Uterus (tissue), 3 donors: ENCODE measurements at regions not wholly inside any gene's neighbourhood (a gene's known extent, or its start where the extent isn't known, plus 50 kb on each side); places are given as distances from the start of the nearest gene placed in this dataset.

Experiments
- DNase-seq, 2 donors: peaks; one replicate each; pipeline ENCODE4 v3.0.0-alpha.2; 2019 to 2020
- H3K27ac ChIP-seq, 2 donors: fragments of 200-600 bp; sonication (generic); 1 replicate in 1 of 2; 2 replicates in 1 of 2; pipeline ENCODE4 v1.5.1; 2016 to 2018
- H3K27me3 ChIP-seq, 2 donors: fragments of 200-600 bp; sonication (generic); one replicate each; pipeline ENCODE4 v1.5.1; 2018 to 2019; ENCODE audit warnings: control low read depth in 1 of 2
- H3K36me3 ChIP-seq, 2 donors: fragments of 200-600 bp; sonication (generic); one replicate each; pipeline ENCODE4 v1.5.1; 2019; ENCODE audit warnings: control low read depth in 1 of 2
- H3K4me1 ChIP-seq, 2 donors: fragments of 200-600 bp; sonication (generic); one replicate each; pipeline ENCODE4 v1.5.1; 2018 to 2019; ENCODE audit warnings: control low read depth in 1 of 2
- H3K4me3 ChIP-seq, 2 donors: fragments of 200-600 bp; sonication (generic); 1 replicate in 1 of 2; 2 replicates in 1 of 2; pipeline ENCODE4 v1.5.1; 2018 to 2019; ENCODE audit warnings: mild to moderate bottlenecking in 1 of 2
- H3K9me3 ChIP-seq, 2 donors: fragments of 200-600 bp; sonication (generic); one replicate each; pipeline ENCODE4 v1.5.1; 2019; ENCODE audit warnings: control low read depth in 1 of 2
- POLR2A ChIP-seq, 2 donors: fragments of 450-650 bp; IDR thresholded peaks; one replicate each; pipeline ENCODE4 v1.6.1; 2016; ENCODE audit warnings: antibody characterized with exemption in 2 of 2, mild to moderate bottlenecking in 1 of 2, moderate library complexity in 1 of 2
- intact Hi-C: fragments of 100-400 bp; cut with DNase I; formaldehyde crosslinking; loops from one replicate; pipeline ENCODE4 v1.15.1; 2023; ENCODE audit warnings: low total_unique reads
- TF ChIP-seq, protein P1 (sequence below), 4 experiments: fragments of 200-600 bp in 2 of 4; fragments of 450-650 bp in 2 of 4; sonication (generic) in 2 of 4; IDR thresholded peaks; one replicate each; pipeline ENCODE4 v1.5.1; 2016 to 2019; ENCODE audit warnings: antibody characterized with exemption in 4 of 4, mild to moderate bottlenecking in 2 of 4, moderate library complexity in 1 of 4
- donor health status: DM: yes; HTN: yes; CAD: no.

DNA sequence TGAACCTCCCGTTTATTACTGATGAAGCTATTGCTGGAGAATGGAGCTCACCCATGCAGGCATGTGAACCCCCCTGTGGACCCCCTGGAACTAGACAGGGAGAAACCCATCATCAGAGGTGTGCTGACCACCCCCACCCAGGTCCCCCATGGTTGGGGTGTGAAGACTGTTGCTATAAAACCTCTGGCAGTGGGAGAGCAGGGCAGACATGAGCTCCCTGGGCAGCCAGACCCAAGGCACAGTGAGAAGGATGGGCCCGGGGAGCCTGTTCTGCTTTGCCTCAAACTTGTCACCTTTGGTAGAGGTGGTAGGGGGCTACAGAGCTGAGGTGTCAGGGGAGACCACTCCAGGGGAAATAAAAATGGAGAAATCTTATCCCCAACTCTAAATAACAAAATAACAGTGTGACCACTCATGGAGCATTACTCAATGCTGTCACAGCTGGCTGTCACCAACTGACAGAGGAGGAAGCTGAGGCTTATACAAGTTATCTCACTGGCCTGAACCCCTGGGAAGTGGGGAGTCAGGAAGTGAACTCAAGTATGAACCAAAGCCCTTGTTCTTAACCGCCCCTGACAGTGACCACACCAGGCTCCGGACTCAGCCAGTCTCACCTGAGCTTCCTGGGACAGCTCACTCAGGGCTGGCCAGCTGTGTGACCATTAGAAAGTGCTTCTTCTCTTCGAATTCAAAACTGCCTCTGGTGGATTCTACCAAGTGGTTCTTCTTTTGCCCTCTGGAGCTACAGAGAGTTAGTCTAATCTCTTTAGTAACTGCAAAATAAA, 698.8 kb downstream of the MATN1 start:
- no peaks in the 10 kb centered on the region for H3K27me3 ChIP-seq
- H3K4me3 ChIP-seq = no peak overlapping the region
- no peak for TF ChIP-seq POLR2A (IDR thresholded peaks at IDR 0.05)
- TF ChIP-seq, protein P1, sequence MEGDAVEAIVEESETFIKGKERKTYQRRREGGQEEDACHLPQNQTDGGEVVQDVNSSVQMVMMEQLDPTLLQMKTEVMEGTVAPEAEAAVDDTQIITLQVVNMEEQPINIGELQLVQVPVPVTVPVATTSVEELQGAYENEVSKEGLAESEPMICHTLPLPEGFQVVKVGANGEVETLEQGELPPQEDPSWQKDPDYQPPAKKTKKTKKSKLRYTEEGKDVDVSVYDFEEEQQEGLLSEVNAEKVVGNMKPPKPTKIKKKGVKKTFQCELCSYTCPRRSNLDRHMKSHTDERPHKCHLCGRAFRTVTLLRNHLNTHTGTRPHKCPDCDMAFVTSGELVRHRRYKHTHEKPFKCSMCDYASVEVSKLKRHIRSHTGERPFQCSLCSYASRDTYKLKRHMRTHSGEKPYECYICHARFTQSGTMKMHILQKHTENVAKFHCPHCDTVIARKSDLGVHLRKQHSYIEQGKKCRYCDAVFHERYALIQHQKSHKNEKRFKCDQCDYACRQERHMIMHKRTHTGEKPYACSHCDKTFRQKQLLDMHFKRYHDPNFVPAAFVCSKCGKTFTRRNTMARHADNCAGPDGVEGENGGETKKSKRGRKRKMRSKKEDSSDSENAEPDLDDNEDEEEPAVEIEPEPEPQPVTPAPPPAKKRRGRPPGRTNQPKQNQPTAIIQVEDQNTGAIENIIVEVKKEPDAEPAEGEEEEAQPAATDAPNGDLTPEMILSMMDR (IDR thresholded peaks at IDR 0.05) = no peak

DNA sequence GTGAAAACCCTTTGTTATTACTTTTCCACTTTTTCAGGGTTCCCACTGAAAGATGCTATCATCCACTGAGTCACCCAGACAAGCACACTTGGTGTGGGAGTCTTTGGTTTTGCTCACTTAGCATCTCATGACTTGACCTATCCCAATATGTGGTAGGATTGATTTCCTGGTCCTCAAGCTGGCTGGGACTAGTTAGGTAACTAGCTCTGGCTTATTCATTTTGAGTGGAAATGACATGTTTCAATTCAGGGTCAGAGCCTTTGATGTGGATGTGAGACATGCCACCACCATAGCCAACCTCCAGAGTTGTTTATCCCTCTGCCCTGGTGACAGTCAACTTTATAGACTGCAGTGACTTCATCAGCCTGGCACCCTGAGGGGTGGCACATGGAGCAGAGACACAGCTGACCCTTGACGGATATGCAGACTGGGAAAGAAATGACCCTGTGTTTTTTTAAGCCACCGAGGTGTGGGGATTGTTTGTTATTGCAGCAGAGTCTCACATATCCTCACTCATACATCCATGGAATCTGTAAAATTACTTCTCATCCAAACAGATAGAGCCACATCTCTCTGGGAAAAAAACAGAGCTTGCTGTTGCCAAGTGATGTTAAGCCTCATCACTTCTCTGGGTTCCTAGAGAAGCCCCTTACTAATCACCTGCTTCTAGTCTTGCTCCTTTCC, 699.9 kb downstream of the MATN1 start:
- Histone ChIP-seq H3K36me3 (no peaks in the 10 kb centered on the region), H3K27me3 (no peaks in the 10 kb centered on the region), H3K27ac (no peak overlapping the region), H3K9me3 (no peaks in the 10 kb centered on the region), H3K4me1 (no peaks in the 10 kb centered on the region), H3K4me3 (no peak overlapping the region)
- intact Hi-C loops = no loop called here
- DNase-seq = no peak
- TF ChIP-seq, protein P1 (IDR thresholded peaks at IDR 0.05) = no peak
- no peak for TF ChIP-seq POLR2A (IDR thresholded peaks at IDR 0.05)

More for the DNA sequence above, 698.8 kb downstream of the MATN1 start:
- no peaks in the 10 kb centered on the region for H3K4me1 ChIP-seq
- H3K36me3 ChIP-seq = no peaks in the 10 kb centered on the region
- intact Hi-C loops = no loop called here
- no peak for DNase-seq
- no peak overlapping the region for H3K27ac ChIP-seq
- H3K9me3 ChIP-seq = no peaks in the 10 kb centered on the region

DNA sequence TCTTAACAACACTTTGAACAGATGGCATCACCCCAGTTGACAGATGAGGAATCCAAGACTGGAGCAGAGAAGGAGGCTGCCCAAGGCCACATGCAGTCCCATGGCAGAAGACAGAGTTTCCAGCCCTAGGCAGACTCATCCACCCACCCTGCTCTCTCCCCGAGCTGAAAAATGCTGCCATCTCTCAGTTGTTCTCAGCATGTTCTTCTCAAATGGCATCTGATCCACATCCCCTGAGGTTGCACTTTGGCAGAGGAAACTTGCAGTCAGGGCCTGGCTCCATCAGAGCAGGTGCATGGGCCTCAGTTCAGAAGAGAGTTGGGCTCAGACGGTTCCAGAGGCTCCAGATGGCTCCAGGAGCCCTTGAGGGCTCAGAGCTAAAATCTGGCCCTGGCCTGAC, 709.4 kb downstream of the MATN1 start:
- intact Hi-C loops = no loop called here
- Histone ChIP-seq H3K9me3 (no peaks in the 10 kb centered on the region), H3K4me3 (no peak overlapping the region), H3K27me3 (no peaks in the 10 kb centered on the region), H3K4me1 (no peaks in the 10 kb centered on the region), H3K27ac (no peak overlapping the region), H3K36me3 (no peaks in the 10 kb centered on the region)
- TF ChIP-seq, protein P1 (IDR thresholded peaks at IDR 0.05) = no peak
- no peak for TF ChIP-seq POLR2A (IDR thresholded peaks at IDR 0.05)
- no peak for DNase-seq

DNA sequence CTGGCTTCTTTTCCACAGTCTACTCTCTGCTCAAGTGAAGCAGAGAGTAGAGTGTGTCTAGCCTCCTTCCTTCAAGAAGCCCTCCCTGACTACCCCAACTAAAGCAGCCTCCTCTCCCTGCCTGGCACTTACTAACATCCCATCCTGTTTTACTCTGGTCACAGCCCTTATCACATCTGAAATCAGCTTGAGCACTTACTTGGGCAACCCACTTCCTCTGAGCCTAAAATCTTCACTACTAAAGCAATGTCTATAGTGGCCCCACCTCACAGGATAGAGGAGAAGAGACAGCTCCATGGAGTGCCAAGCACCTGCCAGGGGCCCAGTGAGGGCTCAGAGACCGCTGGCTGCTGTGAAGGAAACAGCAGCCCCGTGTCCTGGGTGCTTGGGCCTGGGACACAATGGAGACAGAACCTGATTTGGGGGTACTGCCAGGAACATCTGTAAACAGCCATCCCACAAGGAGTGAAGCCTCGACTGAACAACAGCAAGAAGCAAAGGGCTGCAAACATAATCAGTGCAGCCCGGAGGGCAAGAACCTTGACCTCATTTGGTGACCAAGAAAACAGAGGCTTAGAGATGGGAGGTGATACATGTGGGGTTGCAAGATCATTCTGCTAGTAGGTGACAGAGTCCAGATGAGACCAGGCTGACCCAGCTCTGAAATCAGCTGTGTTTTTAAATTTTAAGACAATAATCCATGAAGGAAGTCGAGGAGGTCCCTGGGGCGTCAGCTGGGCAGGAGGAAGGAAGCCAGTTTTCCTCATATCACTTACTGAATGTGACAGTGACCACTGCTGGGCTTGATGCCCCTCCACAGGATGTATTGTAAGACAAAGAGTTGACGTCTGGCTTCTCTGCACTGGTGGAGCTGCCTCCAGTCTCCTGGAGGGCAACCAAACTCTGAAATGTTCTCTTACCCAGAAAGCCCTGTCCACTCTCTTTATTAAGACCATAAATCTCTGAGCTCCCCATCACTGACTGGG, 710.6 kb downstream of the MATN1 start:
- H3K4me3 ChIP-seq = no peak overlapping the region
- H3K27ac ChIP-seq = no peak overlapping the region
- no peaks in the 10 kb centered on the region for H3K9me3 ChIP-seq
- no peaks in the 10 kb centered on the region for H3K27me3 ChIP-seq
- no peaks in the 10 kb centered on the region for H3K36me3 ChIP-seq
- TF ChIP-seq POLR2A (IDR thresholded peaks at IDR 0.05) = no peak
- TF ChIP-seq, protein P1 (IDR thresholded peaks at IDR 0.05) = no peak
- no peak for DNase-seq
- intact Hi-C loops = no loop called here
- H3K4me1 ChIP-seq = no peaks in the 10 kb centered on the region
